ENCODE measurements at regions not wholly inside any gene's neighbourhood (a gene's known extent, or its start where the extent isn't known, plus 50 kb on each side); places are given as distances from the start of the nearest gene placed in this dataset.

DNA sequence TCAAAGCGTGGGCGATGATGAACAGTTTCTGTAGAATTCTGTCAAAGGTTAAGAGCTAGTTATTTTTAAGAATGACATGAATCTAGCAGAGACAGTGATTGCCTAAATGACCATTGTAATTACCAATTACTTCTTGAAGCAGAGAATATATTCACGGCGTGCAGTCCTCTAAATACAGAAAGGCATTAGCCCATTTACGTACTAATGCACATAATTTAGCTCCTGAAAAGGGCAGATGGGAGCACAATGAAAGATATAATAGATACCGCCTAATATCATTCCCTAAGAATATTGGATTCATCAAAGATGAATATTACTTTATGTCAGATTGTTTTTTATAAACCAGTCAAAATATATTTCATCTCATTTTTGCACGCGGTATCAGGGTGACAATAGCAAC lies 212.4 kb downstream of the URI1 start:
- no peaks in the 10 kb centered on the region for H3K9me3 ChIP-seq (ENCODE audit: low read length)
- no peaks in the 10 kb centered on the region for H3F3A ChIP-seq (ENCODE audit: insufficient read depth, low read length)
- no peaks in the 10 kb centered on the region for H4K20me1 ChIP-seq (ENCODE audit: insufficient read depth, low read length)
- TF ChIP-seq CTCF (IDR thresholded peaks at IDR 0.05; ENCODE audit: low read length) (no peak), EZH2 (IDR thresholded peaks at IDR 0.05; ENCODE audit: borderline replicate concordance, low read length) (no peak)
- H3K9ac ChIP-seq (ENCODE audit: low read length), result no peak overlapping the region
- H2AFZ ChIP-seq (ENCODE audit: low read length), result no peak overlapping the region
- H3K4me3 ChIP-seq (ENCODE audit: low read depth, low read length, poor library complexity, severe bottlenecking), result no peak overlapping the region
- no peaks in the 10 kb centered on the region for H3K4me1 ChIP-seq (ENCODE audit: insufficient read depth, low read length, severe bottlenecking)
- H3K27ac ChIP-seq (ENCODE audit: low read depth, low read length, poor library complexity, severe bottlenecking), result no peak overlapping the region
- H3K9me2 ChIP-seq (ENCODE audit: low read depth, low read length), result no peaks in the 10 kb centered on the region
- H3K4me2 ChIP-seq (ENCODE audit: low read length), result no peak overlapping the region
- no peaks in the 10 kb centered on the region for H3K36me3 ChIP-seq (ENCODE audit: insufficient read depth, low read length)
- no peaks in the 10 kb centered on the region for H3K27me3 ChIP-seq (ENCODE audit: insufficient read depth, low read length)
- no peaks in the 10 kb centered on the region for H3K79me2 ChIP-seq (ENCODE audit: insufficient read depth, low read length)

DNA sequence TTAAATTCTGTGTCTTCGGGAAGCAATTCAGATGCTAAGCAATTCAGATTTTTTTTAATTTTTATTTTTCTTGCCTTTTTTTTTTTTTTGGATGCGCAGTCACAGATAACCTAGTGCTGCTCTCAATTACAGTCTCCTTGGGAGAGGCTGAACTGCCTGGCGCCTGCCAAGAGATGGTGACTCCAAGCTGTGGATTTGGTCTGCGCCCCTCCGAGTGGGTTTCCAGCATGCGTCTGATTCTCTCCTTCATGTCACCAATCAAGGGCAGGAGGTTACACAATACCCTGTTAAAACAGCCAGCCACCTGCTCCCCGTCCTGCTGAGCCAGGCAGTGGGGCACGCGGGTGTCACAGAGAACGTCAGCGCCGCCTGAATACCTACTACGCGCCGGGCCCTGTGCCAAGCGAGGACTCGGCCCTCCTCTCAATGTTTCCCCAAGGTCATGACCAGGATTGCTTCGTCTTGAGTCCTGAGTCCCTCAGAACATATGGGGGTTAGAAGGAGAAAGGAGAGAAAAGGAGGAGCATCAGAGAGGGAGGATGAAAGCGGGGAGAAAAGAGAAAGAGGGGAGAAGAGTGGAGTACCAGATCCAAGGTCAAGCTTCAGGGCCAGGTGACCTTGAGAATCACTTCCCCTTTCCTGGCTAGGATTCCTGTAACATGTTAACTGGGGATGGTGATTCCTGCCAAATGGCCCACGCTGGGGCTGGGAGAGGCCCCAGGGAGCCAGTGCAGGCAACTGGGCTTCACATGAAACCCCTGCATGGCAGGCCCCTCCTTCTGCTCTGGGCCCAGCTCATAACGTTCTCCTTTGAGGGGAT lies 213.6 kb downstream of the URI1 start:
- Histone ChIP-seq H3K4me3 (ENCODE audit: low read depth, low read length, poor library complexity, severe bottlenecking) (no peak overlapping the region), H3K4me1 (ENCODE audit: insufficient read depth, low read length, severe bottlenecking) (no peaks in the 10 kb centered on the region), H3K9me2 (ENCODE audit: low read depth, low read length) (no peaks in the 10 kb centered on the region), H3K27me3 (ENCODE audit: insufficient read depth, low read length) (no peaks in the 10 kb centered on the region), H3K79me2 (ENCODE audit: insufficient read depth, low read length) (no peaks in the 10 kb centered on the region), H3K36me3 (ENCODE audit: insufficient read depth, low read length) (no peaks in the 10 kb centered on the region), H3K4me2 (ENCODE audit: low read length) (no peak overlapping the region), H4K20me1 (ENCODE audit: insufficient read depth, low read length) (no peaks in the 10 kb centered on the region), H3K27ac (ENCODE audit: low read depth, low read length, poor library complexity, severe bottlenecking) (no peak overlapping the region), H3K9ac (ENCODE audit: low read length) (no peak overlapping the region), H3K9me3 (ENCODE audit: low read length) (no peaks in the 10 kb centered on the region), H3F3A (ENCODE audit: insufficient read depth, low read length) (no peaks in the 10 kb centered on the region), H2AFZ (ENCODE audit: low read length) (no peak overlapping the region)
- no peak for TF ChIP-seq CTCF (IDR thresholded peaks at IDR 0.05; ENCODE audit: low read length)
- TF ChIP-seq EZH2 (IDR thresholded peaks at IDR 0.05; ENCODE audit: borderline replicate concordance, low read length), result no peak

DNA sequence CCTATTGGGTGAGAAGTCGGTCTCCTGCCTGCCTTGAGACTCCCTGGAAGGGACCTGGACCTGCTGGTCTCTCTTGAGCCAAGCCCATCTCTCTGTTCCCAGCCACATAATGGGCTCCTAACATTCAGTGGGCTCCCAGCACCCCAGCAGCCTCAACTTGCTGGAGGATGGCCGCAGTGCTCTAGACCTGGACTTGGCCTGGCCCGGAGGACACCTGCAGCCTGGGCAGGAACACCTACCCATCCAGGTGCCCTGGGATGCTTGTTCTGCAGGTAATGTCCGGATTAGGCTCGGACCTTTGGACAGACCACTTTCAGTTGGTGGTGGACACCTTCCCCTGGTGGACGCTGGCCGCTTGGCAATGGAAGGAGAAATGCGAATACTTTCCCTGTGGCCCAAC lies 214.6 kb downstream of the URI1 start:
- H3K9me2 ChIP-seq (ENCODE audit: low read depth, low read length), result no peaks in the 10 kb centered on the region
- no peak overlapping the region for H3K9ac ChIP-seq (ENCODE audit: low read length)
- no peaks in the 10 kb centered on the region for H3K9me3 ChIP-seq (ENCODE audit: low read length)
- no peaks in the 10 kb centered on the region for H3K27me3 ChIP-seq (ENCODE audit: insufficient read depth, low read length)
- H3K79me2 ChIP-seq (ENCODE audit: insufficient read depth, low read length), result no peaks in the 10 kb centered on the region
- no peaks in the 10 kb centered on the region for H3F3A ChIP-seq (ENCODE audit: insufficient read depth, low read length)
- no peaks in the 10 kb centered on the region for H4K20me1 ChIP-seq (ENCODE audit: insufficient read depth, low read length)
- no peak overlapping the region for H2AFZ ChIP-seq (ENCODE audit: low read length)
- TF ChIP-seq EZH2 (IDR thresholded peaks at IDR 0.05; ENCODE audit: borderline replicate concordance, low read length) (no peak), CTCF (IDR thresholded peaks at IDR 0.05; ENCODE audit: low read length) (no peak)
- H3K4me1 ChIP-seq (ENCODE audit: insufficient read depth, low read length, severe bottlenecking), result no peaks in the 10 kb centered on the region
- no peak overlapping the region for H3K4me2 ChIP-seq (ENCODE audit: low read length)
- H3K36me3 ChIP-seq (ENCODE audit: insufficient read depth, low read length), result no peaks in the 10 kb centered on the region
- H3K27ac ChIP-seq (ENCODE audit: low read depth, low read length, poor library complexity, severe bottlenecking), result no peak overlapping the region
- no peak overlapping the region for H3K4me3 ChIP-seq (ENCODE audit: low read depth, low read length, poor library complexity, severe bottlenecking)
